AG08395 (cell line): ENCODE measurements at regions not wholly inside any gene's neighbourhood (a gene's known extent, or its start where the extent isn't known, plus 50 kb on each side); places are given as distances from the start of the nearest gene placed in this dataset.

Experiments used
- DNase-seq: peaks from one replicate; pipeline ENCODE4 v3.0.0; 2012; ENCODE audit warnings: mixed read lengths, low spot score

DNA sequence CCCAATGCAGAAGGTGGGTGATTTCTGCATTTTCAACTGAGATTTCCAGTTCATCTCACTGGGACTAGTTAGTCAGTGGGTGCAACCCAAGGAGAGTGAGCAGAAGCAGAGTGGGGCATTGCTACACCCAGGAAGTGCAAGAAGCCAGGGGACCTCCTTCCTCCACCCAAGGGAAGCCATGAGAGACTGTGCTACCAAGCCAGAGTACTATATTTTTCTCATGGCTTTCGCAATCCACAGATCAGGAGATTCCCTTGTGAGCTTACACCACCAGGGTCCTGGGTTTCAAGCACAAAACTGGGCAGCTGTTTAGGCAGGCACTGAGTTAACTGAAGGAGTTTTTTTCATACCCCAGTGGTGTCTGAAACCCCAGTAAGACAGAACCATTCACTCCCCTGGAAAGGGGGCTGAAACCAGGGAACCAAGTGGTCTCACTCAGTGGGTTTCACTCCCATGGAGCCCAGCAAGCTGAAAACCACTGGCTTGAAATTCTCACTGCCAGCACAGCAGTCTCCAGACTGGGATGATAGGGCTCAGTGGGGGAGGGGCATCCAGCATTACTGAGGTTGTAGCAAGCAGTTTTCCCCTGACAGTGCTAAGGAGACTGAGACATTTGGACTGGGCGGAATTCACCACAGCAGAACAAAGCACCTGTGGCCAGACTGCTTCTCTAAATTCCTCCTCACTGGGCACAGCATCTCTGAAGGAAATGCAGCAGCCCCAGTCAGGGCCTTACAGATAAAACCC, 903.4 kb downstream of the TECRL start:
- no peak for DNase-seq

DNA sequence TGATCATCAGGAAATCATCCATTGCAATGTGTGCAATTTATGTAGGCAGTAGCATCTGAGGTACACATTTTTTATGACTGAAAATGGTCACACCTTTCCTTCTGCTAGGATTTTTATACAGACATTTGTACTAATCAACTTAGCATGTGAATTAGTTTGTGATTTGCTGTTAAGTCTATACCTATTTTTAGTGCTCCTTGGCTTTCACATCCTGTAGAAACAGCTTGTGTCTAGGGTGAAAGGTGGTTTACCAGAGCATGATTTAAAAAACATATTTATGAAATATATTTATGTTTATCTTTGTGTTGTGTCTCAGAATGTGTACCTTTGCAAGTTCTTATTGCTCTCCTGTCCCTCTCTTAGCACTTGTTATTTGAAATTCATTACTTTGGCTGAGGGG, 916.0 kb downstream of the TECRL start:
- no peak for DNase-seq

DNA sequence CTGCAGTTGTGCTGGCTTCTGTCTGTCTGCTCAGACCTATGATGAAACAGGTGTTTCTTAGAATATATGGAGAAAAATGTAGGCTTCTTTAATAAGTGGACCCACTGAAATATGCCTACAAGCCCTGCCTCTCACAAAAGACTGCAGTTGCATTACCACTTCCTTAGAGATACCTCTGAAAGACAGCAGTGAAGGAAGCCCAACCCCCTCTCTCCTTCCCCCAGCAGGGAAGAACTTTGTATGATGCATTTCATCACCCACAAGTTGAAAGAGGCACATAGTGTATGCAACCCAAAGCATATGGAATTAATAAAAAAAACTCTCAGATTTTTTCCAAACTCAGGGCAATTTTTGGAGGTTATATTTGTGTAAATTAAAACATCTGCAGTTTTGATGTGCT, 916.7 kb downstream of the TECRL start:
- DNase-seq, result no peak

DNA sequence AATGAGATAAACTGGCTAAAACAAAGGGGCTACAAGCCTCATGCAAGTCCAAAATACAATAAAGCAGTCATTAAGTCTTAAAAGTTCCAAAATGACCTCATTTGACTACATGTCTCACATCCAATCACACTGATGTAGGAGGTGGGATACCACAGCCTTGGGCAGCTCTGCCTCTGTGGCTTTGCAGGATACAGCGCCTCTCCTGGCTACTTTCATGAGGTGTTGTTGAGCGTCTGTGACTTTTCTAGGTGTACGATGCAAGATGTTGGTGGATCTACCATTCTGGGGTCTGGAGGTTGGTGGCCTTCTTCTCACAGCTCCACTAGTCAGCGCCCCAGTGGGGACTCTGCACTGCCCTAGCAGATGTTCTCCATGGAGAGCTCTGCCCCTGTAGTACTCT, 944.9 kb downstream of the TECRL start:
- DNase-seq, result no peak

- no peak for DNase-seq
These were observed 949.2 kb downstream of the TECRL start for GRCh38 chr4:63460075-63460474.

- DNase-seq, result no peak
These were observed 949.9 kb downstream of the TECRL start for GRCh38 chr4:63459329-63459728.

DNA sequence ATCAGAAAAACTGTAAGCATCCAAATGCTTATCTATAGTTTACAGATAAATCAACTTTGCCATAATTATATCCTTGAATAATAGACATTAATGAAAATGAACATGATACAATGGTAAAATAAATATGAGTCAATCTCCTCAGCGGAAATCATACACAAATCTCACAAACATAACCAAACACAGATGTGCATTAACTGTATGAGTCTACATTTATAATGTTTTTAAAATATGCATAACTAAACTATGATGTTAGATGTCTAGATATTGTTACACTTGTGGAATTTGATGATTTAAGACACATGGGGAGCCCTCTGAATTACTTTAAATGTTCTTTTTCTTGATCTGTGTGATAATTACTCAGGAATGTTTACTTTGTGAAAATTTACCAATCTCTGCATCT, 951.2 kb downstream of the TECRL start:
- DNase-seq, result no peak

- DNase-seq, result no peak
These were observed 969.0 kb downstream of the TECRL start for GRCh38 chr4:63440236-63440635.

- no peak for DNase-seq
These were observed 979.1 kb downstream of the TECRL start for GRCh38 chr4:63430105-63430504.

DNA sequence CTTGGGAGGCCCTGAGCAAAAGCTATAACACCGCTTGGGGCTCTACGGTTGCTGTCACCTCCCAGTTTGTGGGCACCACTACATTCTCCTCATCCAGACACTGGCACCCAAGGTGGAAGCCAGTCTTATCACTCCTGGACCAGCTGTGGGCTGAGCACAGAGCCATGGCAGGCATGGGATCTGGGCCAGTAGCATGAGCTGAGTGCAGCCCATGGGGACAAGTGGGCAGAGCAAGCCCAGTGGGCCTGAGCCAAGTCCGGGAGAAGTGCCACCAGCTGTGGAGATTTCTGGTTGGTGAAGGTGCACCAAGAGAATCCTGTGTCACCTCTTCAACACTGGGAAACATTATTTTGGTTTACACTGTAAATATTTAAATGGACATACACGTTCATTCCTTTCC, 1013.0 kb downstream of the TECRL start:
- DNase-seq, result no peak

GRCh38 chr4:63393544-63393943, 1015.7 kb downstream of the TECRL start:
- no peak for DNase-seq

- DNase-seq, result no peak
These were observed 1029.3 kb downstream of the TECRL start for GRCh38 chr4:63379750-63380522.

DNA sequence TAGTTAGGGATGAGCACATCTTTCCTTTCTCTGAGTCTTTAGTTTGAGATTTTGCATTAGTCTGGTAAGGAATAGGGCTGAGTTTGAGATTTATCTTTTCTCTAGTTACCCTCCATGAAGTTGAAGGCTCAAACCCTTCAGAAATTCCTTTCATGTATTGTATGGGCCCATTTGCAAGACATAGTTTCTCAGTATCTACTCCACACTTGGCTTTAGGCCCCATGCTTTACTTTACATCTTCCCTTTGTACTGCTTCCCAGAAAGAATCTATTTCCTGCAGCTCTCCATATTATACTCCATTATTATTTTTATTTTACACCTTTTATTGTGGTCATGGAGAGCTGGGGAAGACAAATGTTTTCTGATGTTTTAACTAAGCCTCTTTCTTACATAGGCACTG, 1038.2 kb downstream of the TECRL start:
- DNase-seq, result no peak

GRCh38 chr4:63361628-63362027, 1047.6 kb downstream of the TECRL start:
- DNase-seq, result no peak

- DNase-seq, result no peak
These were observed 1048.2 kb downstream of the TECRL start for GRCh38 chr4:63361066-63361465.

DNA sequence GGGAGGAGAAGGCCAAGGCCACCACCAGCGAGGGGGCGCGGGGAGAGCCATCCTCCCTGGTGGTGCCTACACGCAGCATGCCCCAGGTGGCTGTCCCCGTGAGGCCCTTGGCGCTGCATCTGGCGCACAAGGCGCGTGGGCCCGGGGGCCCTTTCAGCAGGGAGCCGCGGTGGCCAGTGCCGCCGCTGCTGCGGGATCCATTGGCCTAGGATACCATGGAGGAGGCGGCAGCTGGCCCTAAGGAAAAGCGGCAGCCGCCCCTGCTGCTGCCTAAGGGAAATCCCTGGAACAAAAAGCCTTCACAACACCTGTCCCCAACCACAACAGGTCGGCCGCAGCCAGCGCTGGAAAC, 1059.6 kb downstream of the TECRL start:
- no peak for DNase-seq

DNA sequence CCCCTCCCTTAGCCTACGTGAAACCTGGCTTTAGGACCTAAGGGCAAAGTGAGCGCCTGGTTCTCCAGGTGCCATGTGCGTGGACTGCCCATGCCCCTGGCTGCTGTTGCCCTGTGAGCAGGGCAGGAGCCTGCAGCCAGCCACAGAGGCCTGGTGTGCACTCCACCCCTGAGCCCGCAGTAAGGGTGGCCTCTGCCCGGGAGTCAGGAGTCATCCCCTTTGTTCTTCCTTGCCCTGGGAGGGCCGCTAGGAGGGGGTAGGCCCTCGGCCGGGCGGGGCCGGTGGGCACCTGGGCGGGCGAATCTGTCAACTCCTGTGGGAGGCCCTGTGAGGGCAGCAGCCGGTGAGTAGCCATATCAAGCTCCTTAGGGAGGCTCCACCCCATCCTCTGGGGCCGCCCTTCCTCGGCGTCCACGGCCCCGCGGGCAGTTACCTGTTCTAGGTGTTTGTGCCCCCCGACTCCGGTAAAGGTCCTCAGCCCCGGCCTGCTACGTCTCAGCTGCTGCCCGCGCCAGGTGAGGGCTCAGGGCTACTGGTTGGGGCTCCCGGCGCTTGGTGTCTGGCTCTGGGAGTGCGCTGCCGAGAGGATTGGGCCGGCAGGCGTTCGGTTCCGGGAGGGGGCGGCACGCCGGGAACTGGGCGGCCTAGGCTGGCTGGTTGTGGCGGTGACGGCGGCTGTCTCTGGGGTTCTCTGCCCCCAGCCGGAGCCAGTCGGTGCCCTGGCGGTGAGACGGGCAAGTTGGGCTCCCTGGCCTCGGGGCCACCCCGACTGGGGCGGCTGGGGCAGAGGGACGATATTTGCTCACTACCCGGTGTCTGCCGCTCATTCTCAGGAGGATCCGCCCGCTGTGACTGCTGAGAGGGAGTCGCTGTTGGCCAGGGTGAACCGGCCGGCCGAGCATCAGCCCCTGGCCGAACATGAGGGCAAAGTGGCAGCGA, 1060.2 kb downstream of the TECRL start:
- no peak for DNase-seq

DNA sequence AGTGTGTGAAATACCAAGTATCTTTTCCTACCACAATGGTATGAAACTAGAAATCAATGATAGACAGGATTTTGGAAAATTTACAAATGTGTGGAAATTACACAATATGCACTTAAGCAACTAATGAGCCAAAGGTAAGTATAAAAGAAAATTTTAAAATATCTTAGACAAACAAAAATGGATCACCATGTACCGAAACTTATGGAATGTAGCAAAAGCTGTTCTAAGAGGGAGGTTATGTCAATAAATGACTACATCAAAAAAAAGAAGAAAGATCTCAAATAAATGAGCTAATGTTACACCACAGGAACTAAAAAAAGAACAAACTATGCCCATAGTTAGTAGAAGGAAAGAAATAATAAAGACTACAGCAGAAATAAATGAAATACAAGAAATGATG, 1084.1 kb downstream of the TECRL start:
- DNase-seq, result no peak

GRCh38 chr4:63316633-63317032, 1092.6 kb downstream of the TECRL start:
- DNase-seq, result no peak

DNA sequence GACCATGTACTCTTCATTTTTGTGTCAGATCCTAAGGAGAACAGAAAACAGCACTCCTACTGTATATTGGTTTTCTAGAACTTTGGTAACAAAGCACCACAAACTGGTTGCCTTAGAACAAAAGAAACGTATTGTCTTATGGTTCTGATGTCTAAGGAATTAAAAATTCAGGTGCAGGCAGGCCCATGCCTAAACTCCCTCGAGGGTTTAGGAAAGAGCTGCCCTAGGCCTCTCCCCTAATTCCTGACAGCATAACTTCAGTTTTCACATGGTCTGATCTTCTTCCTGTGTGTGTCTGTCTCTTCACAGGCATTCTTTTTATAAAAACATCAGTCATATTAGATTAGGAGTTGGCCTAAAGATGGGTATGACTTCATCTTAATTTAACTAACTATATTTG, 1093.6 kb downstream of the TECRL start:
- no peak for DNase-seq

DNA sequence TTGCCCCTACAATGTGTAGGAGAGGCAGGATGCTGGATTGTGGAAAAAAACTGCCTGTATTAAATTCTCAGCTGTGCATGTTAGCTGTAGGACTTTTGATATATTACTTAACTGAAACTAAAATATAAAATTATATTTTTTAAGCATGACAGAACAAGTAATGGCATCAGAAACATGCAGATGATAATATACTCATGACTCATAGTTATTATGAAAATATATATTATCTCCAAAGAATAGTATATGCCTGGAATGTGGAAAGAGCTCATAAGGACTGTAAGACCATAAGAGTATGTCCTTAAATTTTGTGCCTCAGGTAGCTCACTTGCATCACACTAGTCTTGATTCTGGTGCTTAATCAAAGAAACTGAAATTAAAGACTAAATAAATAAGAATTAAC, 1100.6 kb downstream of the TECRL start:
- no peak for DNase-seq

DNA sequence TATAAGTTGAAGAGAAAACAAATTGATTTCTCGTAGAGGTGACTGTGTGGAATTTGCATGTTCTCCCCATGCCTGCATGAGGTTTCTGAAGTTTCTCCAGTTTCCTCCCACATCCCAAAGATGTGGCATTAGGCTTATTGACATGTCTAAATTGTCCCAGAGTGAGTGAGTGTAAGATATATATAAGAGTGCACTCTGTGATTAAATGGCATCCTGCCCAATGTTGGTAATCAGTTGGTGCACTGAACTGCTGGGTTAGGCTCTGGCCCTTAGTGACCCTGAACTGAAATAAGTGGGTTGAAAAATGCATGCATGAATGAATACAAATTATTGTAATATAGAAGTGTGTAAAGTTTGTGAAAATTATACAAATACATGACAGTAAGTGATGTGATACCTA, 1106.5 kb downstream of the TECRL start:
- DNase-seq, result no peak

- no peak for DNase-seq
These were observed 1107.2 kb downstream of the TECRL start for GRCh38 chr4:63302078-63302477.
